SW 1271 (cell line): ENCODE measurements at regions not wholly inside any gene's neighbourhood (a gene's known extent, or its start where the extent isn't known, plus 50 kb on each side); places are given as distances from the start of the nearest gene placed in this dataset.
A peak's percentile ranks its signal among the peaks of the same experiment; 100 is the strongest.
"Not testable (repeated sequence)": the region's sequence is repeated elsewhere in the genome, so short reads cannot be mapped to it uniquely, and the experiment has no call there.

Experiments
- DNase-seq, 2 experiments: peaks; one replicate each; lab custom pipeline; 2025; lab: John Stamatoyannopoulos, UW

DNA sequence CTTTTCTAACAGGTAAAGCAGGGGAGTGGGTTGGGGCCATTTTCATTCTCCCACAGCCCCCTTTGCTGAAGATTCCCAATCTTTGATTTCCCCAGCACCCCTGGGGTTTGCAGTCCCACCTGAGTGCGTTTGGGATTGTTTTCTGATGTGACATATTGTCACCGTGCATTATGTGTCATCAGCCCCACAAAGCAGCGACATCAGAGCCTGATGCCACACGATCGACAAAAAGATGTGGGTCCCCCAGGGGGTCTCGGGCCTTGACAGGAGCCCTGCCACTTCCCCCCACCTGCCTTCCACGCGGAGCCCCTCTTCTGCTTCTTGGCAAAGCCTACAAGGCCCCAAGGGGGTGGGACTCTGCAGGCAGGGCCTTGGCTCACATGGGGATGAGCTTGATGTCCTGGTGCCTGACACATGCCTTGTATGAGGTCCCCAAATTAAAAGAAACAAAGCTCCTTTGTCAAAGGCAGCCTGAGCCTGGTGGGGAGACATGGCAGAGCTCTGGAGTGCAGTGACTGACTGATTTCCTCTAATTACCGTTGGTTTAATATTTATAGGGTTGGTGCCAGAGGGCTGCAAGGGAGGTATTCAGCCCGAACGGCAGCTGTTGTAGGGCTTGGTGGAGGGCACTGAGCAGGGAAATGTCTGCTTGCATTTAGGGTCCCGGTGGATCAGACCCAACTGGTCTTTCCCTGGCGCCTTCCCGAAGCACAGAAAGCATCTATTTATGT lies 149.2 kb downstream of the MIAT start:
- no peak for DNase-seq

DNA sequence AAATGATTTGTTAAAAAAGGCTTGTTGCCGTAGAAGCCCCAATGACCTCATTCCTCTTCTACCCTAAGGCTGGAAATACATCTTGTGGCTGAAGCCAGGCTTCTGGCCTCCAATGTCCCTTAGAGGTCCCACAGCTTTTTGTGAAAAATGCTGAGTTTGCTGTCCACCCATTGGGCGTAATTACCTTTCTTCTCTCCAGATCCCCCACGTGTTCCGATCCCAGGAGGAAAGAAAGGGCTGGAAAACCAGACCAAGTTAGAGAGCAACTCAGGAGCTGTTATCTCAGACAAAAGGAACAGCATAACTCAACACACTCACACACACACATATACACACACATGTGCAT lies 154.2 kb downstream of the MIAT start:
- no peak for DNase-seq

DNA sequence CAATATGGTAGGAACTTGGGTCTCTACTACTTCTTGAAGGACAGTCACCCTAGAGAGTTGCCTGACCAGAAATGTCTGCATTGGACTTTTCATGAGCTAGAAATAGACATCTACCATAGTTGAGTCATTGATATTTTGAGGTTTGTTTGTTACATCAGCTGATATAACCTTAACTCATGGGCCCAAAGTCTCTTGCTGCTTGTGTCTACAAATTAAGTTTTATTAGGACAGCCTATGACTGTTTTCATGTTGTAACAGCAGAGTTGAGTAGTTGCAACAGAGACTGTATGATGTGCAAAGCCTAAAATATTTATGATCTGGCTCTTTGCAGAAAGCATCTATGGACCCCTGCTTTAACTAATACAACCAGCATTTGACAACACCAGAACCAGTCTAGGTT lies 155.3 kb downstream of the MIAT start:
- DNase-seq, result no peak

DNA sequence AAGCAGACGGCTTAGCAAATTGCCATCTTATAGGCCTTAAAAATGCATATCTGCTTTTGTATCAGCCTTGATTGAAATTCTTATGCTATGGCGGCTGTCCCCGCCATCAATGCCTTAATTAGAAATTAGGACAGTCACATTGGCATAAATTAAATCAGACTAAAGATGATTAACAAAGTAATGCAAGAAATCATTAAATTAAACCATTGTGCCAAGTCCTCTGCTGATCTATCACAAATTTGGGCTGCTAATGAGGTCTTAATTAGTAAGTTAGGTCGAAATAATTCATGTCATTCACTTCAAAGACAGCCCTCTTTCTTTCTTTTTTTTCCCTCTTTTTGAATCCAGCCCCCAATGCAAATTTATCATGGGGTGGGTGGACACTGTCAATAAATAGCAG lies 159.3 kb downstream of the MIAT start:
- no peak for DNase-seq

DNA sequence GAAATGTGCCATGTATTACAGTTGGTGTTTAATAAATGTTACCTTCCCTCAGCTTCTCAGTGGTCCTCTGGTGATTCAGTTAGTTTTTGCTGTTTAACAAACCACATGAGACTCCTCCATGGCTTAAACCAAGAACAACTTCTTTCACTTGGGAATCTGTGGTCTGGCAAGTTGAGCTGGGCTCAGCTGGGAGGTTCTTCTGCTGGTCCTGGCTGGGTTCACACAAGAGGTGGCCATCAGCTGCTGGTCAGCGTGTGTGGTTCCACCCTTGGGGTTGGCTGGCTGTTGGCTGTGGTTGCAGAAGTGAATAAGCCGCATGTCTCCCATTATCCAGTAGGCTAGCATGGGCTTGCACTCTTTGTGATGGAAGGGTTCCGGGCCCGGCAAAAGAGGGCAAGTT lies 160.5 kb downstream of the MIAT start:
- no peak for DNase-seq

DNA sequence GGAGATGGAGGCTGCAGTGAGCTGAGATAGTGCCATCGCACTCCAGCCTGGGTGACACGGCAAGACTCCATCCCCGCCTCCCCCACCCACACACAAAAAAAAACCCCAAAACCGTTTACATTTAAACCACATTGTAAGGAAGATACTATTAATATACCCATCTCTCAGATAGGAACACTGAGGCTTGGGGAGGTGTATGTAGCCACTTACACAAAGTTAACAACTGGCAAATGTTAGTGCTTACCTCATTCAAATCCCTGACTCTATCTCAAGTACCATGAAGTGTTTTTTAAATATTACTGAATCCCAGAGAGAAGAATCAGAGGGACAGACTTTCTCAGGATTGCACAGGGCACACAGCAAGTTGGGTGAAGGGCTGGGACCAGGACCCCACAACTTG lies 164.5 kb downstream of the MIAT start:
- no peak for DNase-seq

DNA sequence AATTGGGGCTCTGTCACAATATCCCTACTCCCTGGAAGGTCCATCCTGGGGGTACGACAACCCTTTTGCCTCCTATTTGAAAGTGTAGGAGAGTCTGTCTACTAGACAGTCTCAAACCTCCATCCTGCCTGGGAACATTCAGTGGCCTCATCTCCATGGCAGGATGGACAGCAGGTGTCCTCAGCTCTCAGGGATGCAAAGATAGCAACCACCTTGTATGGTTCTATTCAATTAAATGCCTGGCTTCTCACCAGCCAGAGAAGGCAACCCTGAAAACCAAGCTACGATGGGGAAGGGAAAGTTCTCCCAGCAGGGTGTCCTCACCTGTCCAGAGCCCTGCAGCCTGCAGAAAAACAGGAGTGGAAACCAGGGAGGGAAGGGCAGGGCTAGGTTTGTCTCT lies 164.9 kb downstream of the MIAT start:
- no peak for DNase-seq

DNA sequence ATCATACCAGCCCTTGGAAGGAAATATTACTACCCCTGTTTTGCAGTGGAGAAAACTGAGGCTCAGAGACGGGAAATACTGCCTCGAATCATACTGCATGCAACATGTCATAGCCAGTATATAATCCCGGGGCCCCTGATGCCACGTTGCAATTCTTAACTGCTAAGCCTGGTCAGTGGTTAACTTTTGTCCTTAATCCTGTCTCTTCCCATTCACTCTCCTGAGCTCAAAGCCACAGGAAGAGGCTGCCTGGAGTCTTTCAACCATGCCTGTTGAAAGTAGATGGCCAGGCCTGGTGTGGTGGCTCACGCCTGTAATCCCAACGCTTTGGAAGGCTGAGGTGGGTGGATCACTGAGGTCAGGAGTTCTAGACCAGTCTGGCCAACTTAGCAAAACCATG lies 166.6 kb downstream of the MIAT start:
- no peak for DNase-seq

DNA sequence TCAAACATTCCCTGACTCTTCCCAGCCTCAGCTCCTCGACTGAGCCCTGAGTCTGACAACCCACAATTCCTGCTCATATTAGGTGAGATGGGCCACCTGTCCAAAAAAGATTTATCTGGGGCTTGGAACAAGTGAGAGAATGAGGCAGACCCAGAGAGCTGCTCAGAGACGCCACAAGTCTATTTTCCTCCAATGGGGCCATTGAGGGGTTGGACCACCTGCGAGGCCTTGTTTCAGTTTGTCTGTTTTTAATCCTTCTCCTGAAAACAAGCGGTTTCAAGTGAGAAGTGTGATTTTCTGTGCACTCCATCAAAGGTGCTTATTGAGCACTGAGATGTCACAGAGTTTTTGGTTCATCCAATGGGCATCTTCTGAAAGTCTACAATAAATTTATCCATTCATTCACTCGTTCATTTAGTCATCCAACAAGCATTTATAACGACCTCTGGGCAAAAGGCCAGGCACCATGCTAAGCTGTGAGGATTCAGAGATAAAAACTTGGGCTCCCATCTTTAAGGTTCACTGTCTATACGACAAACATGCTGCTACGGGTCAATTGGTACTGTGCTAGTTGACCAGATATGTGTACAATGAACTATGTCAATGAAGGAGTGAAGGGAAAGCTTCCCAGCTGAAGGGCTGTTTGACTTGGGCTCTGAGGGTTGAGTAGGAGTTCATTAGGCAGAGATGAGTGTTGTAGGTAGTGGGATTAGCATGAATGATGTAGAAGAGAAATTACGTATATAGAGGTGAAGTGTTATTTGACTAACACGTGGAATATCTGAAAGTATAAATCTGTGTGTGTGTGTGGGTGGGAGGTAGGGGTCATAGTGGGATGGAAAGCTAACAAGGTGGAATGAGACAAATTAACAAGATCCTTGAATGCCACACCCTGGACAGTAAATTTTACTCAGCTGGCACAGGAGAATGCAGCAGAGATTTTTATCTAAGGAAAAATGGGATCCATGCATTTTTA lies 168.9 kb downstream of the MIAT start:
- DNase-seq, result no peak

DNA sequence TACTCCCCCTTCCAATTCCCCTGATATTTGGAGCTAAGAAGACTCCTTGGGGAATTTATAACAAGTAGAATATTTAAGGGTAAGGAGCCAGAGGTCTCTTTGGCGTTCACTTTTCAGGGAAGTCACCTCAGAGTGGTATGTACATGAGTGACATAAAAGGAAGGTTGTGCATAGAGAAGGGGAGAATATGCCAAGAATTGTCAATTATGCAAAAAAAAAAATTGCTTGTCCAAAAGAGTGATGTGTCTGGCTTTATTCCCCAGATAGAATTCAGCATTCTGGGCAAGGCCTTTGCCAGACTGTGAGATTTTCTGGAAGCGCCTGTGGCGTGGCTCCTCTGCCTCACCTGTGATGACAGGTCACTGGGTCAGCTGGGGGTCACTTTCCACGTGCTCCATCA lies 170.2 kb downstream of the MIAT start:
- no peak for DNase-seq

DNA sequence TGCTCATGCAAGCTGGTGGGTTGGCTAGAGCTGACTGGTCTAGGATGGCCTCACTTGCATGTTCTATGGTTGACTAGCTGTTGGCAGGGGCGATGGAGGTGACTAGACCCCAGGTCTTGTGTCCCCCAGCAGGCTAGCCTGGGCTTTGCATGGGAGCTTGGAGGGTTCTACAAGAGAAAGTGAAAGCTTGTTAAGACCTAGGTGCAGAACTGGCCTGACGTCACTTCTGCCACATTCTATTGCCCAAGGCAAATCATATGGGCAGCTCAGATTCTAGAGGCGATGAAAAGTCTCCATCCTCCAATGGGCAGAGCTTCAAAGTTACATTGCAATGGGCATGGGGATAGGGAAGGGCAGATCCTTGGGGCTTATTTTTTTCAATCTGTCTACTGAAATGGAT lies 170.9 kb downstream of the MIAT start:
- no peak for DNase-seq

DNA sequence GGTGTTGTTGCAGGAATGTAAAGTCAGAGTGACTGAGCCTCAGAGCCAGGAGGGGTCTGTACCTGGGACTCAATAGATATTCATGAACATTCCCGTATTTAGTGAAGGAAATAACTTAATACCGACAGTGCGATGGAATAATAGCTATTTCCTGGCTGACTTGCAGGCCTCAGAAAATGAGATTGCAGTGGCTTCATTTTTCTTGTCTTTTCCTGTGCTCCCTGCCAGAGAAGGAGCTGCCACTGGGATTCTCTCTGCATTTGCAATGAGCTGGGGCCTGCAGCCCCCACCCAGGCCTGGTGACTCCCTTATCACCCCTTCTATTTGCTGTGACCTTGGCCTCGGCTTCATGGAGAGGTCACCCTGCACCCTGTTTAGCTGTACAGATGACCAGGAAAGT lies 173.4 kb downstream of the MIAT start:
- no peak for DNase-seq

DNA sequence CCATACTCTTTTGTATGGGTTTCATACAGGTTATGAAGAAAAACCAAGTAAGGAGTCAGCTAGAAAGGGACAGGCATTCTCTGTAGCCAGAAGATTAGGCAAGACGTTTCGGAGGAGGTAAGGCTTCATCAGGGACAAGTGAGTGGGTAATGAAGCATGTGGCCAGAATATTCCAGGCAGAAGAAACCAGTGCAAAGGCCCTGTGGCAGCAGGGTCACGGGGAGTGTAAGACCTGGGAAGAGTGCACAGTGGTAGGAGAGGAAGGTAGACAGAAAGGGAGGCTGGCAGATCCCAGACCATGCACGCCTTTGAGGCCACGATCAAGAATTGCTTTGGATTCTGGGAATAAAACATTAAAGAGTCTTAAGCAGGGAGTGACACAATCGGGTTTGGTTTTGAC lies 177.6 kb downstream of the MIAT start:
- DNase-seq, result no peak

DNA sequence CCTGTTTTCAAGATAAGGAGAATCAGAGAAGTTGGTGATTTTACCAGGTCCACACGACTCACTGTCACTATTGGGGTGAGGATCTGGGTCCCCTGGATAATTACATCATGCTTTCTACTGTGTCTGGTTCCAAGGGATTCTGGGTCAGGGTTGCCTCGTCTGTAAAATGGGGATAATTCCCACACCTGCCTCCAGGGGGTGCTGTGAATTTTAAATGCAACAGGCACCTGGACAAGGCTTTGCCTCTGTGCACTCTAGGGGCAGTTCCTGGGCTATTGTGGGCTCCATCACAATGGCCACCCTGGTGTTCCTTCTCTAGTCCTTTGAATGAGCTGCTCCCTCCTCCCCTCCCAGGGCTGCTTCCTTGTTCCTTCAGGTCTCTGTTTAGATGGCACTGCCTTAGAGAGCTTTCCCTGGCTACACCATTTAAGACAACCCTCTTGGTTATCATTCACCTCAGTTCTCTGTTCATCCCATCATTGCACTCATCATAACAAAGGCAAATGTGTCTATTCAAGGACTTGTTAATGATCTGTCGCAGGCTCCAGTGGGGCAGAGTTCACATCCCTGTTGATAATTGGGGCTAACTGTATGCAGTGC lies 178.6 kb downstream of the MIAT start:
- DNase-seq, result peak in 1 of 2 experiments; percentile 2

DNA sequence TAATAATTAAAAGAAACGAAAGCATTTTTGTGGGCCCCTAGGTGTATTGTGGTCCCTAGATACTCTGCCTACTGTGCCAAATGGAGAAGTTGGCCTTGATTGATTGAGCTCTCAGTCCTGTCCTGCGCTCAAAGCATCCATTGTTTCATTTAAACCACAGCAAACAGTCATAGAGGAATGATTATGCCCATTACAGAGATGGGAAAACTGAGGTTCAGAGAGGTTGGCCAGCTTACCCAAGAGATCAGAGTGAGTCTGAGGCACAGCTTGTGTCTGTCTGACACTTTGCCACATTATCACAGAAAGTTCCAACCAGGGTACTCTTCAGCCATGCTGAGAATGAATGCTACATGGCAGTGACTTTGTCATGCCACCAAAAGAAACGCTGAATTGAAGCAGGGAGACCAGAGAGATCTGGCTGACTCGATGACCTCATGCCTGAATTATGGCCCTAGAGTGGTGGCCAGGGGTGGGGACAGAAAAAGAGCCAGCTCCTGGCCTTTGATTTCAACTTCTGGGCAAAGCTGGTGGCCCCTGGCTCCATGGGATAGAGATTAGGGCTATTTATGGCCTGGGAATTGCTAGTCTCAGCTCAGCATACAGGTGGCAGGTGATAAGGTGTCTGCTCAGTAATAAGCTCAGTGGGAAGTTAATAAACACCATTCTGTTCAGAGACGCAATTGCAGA lies 180.5 kb downstream of the MIAT start:
- DNase-seq, result no peak

DNA sequence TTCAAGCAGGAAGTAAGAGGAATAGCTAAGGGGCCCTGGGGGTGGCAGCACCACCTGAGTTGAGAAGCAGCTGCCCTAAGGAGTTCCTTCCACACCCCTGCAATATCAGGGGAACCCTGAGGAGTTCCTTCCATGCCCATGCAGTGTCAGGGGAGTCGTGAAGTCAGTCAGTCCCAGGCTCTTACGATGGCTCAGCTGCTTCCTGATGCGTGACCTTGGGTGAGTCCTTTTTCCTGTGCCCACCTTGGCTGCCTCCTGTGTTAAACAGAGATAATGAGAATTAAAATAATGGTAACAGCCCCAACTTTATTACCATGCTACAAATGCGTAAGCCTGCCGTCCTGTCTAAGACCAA lies 181.1 kb downstream of the MIAT start:
- no peak for DNase-seq

DNA sequence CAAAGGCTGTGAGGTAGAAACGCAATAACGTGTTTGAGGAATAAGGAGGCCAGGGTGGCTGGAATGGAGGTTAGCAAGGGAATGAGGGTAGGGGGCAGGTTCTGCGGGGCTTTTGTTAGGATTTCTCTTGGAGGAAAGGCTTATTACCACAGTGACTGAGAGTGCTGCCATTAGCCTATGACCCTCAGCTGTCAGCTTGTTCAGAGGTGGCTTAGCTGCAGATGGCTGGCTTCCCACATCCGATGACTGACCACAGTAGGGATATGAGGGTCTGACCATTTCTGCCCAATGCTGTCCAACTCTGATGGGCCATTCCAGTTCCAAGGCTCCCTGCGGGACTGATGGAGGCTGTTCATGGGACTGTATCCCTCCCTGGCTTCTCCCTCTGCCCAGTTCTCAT lies 181.8 kb downstream of the MIAT start:
- no peak for DNase-seq

DNA sequence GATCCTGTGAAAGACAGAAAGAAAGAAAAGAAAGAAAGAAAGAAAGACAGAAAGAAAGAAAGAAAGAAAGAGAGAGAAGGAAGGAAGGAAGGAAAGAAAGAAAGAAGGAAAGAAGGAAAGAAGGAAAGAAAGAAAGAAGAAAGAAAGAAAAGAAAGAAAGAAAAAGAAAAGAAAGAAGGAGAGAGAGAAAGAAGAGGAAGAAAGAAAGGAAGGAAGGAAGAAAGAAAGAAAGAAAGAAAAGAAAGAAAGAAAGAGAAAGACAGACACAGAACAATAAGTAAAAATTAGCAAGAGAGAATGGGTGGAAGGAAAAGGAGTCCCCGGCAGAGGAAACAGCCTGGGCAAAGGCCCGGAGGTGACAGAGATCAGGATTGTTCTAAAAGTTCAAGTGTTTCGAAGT lies 183.4 kb downstream of the MIAT start:
- DNase-seq, result not testable (repeated sequence)

DNA sequence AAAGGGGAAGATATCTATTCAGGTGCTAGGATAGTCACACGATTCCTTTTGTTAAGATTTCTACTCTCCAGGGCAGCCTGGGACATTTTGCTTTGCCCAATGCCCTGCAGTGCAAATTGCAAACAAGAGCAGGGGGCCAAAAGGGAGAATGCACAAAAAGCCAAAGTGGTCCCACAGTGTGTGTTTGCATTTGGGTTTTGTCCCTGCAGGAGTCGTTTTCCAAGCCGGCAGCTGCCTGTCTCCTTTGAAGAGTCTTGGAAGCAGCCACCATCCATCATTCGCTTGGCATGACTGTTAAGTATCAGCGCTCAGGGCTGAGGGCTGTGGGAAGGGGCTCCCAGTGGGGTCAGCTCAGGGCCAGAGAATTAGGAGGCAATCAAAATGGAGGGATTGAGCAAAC lies 184.7 kb downstream of the MIAT start:
- DNase-seq, result no peak

DNA sequence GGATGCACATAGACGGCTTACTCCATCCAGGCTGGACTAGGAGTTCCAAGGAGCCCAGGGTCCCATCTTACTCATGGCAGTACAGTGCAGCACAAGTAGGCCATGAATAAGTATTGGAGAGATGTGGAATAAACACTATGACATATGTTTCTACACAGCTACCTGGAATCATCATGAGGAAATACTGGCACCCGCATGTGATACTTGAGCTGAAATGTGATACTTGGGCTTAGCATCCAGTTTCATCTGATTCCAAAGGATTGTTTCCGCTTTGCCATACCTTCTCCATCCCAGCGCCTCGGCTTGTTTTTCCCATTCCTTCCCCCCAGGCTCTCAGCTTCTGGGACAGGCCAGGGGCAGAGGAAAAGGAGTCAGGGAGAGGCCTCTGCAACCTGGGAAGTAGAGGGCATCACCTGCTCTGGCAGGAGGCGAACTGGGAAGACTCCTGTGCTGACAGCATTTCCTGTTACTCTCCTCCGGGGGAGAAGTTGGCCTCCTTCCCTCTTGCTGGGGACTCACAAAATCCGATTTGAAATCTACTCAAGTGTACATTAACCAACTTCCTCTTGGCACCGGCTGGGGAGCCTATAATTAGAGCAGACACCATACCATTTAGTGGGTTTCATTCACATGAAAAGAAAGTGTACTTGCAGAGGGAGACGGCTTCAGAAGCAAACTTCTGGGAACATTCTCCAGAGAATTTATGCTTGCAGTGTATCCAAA lies 187.8 kb downstream of the MIAT start:
- no peak for DNase-seq

DNA sequence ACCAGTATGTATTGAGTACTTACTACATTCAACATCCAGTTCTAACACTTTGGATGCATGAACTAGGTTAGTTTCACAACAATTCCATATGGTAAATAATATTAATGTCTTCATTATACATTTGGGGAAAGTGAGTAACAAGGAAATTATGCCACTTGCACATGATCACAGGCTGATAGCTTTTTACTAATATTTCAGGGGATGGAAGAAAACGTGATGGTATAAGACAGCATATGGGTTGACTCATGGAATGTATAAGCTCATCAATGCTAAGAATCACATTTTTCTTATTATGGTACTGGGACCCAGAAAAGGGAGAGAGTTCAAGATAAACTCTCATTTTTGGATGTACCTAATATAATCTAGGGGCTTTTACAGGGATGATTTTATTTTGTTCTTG lies 188.7 kb downstream of the MIAT start:
- no peak for DNase-seq

DNA sequence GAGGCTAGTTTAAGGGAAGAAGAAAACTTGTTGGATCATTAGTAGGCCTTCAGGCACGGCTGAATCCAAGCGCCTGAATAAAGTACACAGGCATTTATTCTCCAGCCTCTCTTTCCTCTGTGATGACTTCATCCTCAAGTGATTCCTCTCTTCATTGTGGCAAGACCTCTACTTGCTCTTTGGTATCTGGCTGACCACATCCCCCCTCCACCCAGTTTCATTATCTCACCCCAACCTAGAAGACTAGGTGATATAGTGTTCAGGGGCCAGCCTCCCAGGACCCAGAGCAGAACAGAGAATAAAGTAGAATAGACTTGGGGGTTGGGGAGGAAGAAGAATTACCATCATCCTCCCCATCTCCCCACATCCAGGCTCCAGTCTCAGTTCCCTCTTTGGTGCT lies 189.3 kb downstream of the MIAT start:
- no peak for DNase-seq
